ENCODE measurements at regions not wholly inside any gene's neighbourhood (a gene's known extent, or its start where the extent isn't known, plus 50 kb on each side); places are given as distances from the start of the nearest gene placed in this dataset.

DNA sequence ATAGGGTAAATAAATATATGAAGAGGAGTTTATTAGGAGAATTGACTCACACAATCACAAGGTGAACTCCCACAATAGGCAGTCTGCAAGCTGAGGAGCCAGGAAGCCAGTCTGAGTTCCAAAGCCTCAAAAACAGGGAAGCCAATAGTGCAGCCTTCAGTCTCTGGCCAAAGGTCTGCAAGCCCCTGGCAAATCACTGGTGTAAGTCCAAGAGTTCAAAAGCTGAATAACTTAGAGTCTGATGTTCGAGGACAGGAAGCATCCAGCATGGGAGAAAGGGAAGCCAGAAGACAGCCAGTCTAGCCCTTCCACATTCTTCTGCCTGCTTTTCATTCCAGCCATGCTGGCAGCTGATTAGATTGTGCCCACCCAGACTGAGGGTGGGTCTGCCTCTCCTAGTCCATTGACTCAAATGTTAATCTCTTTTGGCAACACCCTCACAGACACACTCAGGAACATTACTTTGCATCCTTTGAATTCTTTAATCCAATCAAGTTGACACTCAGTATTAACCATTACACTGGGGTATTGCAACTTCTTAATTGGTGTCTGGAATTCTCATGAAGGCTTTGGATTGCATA lies 736.5 kb upstream of the LMO3 start:
- Mint-ChIP-seq H3K36me3 (peaks cover 3% of the 10 kb centered on the region), H3K4me3 (no peak overlapping the region), H3K27me3 (ENCODE audit: low read depth) (no peaks in the 10 kb centered on the region), H3K9me3 (peaks cover 24% of the 10 kb centered on the region), H3K4me1 (no peaks in the 10 kb centered on the region), H3K27ac (no peak overlapping the region)
- no peak for TF ChIP-seq CTCF (IDR thresholded peaks at IDR 0.05; ENCODE audit: unreplicated experiment)
- DNase-seq (ENCODE audit: low spot score in 2 of 2, unreplicated experiment in 2 of 2), result no peak

GRCh38 chr12:17335487-17335886 lies 729.5 kb upstream of the LMO3 start:
- peaks cover 20% of the 10 kb centered on the region for H3K9me3 Mint-ChIP-seq
- no peaks in the 10 kb centered on the region for H3K4me1 Mint-ChIP-seq
- no peak overlapping the region for H3K4me3 Mint-ChIP-seq
- TF ChIP-seq CTCF (IDR thresholded peaks at IDR 0.05; ENCODE audit: unreplicated experiment), result no peak
- H3K27me3 Mint-ChIP-seq (ENCODE audit: low read depth), result no peaks in the 10 kb centered on the region
- peaks cover 3% of the 10 kb centered on the region for H3K36me3 Mint-ChIP-seq
- DNase-seq (ENCODE audit: low spot score in 2 of 2, unreplicated experiment in 2 of 2), result no peak
- H3K27ac Mint-ChIP-seq, result no peak overlapping the region

GRCh38 chr12:17334784-17335183 lies 728.8 kb upstream of the LMO3 start:
- TF ChIP-seq CTCF (IDR thresholded peaks at IDR 0.05; ENCODE audit: unreplicated experiment), result no peak
- H3K36me3 Mint-ChIP-seq, result peaks cover 3% of the 10 kb centered on the region

GRCh38 chr12:17333287-17333686 lies 727.3 kb upstream of the LMO3 start:
- Mint-ChIP-seq H3K36me3 (no peaks in the 10 kb centered on the region), H3K4me1 (no peaks in the 10 kb centered on the region), H3K27ac (no peak overlapping the region), H3K9me3 (peaks cover 11% of the 10 kb centered on the region), H3K27me3 (ENCODE audit: low read depth) (no peaks in the 10 kb centered on the region), H3K4me3 (no peak overlapping the region)
- DNase-seq (ENCODE audit: low spot score in 2 of 2, unreplicated experiment in 2 of 2), result no peak
- TF ChIP-seq CTCF (IDR thresholded peaks at IDR 0.05; ENCODE audit: unreplicated experiment), result no peak

More at GRCh38 chr12:17334784-17335183, 728.8 kb upstream of the LMO3 start:
- H3K27ac Mint-ChIP-seq, result no peak overlapping the region
- H3K9me3 Mint-ChIP-seq, result peaks cover 17% of the 10 kb centered on the region
- no peak for DNase-seq (ENCODE audit: low spot score in 2 of 2, unreplicated experiment in 2 of 2)
- H3K27me3 Mint-ChIP-seq (ENCODE audit: low read depth), result no peaks in the 10 kb centered on the region
- no peak overlapping the region for H3K4me3 Mint-ChIP-seq
- no peaks in the 10 kb centered on the region for H3K4me1 Mint-ChIP-seq

DNA sequence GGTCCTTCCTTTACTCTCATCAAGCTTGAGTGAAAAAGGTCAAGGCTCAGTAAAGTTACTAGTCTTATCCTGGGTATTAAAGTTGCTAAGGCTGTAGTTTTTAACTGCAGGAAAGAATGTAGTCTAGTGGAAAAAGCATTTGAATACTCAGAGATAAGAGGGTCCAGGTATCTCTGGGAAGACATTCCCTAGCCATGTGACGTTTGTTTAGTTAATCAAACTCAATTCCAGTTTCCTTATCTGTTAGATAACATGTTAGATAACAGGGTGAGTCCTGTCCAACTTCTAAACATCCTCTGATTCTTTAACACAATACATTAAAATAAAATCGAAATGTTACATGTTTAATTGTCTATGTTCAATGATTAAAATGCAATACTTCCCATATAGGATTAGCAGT lies 720.7 kb upstream of the LMO3 start:
- DNase-seq (ENCODE audit: low spot score in 2 of 2, unreplicated experiment in 2 of 2), result no peak
- Mint-ChIP-seq H3K9me3 (peaks cover 6% of the 10 kb centered on the region), H3K4me1 (peaks cover 10% of the 10 kb centered on the region)

More for the DNA sequence above, 720.7 kb upstream of the LMO3 start:
- no peaks in the 10 kb centered on the region for H3K27me3 Mint-ChIP-seq (ENCODE audit: low read depth)
- H3K36me3 Mint-ChIP-seq, result no peaks in the 10 kb centered on the region
- no peak overlapping the region for H3K4me3 Mint-ChIP-seq
- no peak for TF ChIP-seq CTCF (IDR thresholded peaks at IDR 0.05; ENCODE audit: unreplicated experiment)
- H3K27ac Mint-ChIP-seq, result peak overlapping the region; percentile 45

All from mesothelial cell of epicardium (in vitro differentiated cells).